HG03432 (cell line): ENCODE measurements at regions not wholly inside any gene's neighbourhood (a gene's known extent, or its start where the extent isn't known, plus 50 kb on each side); places are given as distances from the start of the nearest gene placed in this dataset.
"Not testable (repeated sequence)": the region's sequence is repeated elsewhere in the genome, so short reads cannot be mapped to it uniquely, and the experiment has no call there.

ENCODE experiments used
- ATAC-seq: cut with Tn5 transposase; IDR thresholded peaks from one replicate; pipeline ENCODE4 v1.9.1; 2021; ENCODE audit warnings: mild to moderate bottlenecking, moderate library complexity; ENCODE audit not compliant: unreplicated experiment

DNA sequence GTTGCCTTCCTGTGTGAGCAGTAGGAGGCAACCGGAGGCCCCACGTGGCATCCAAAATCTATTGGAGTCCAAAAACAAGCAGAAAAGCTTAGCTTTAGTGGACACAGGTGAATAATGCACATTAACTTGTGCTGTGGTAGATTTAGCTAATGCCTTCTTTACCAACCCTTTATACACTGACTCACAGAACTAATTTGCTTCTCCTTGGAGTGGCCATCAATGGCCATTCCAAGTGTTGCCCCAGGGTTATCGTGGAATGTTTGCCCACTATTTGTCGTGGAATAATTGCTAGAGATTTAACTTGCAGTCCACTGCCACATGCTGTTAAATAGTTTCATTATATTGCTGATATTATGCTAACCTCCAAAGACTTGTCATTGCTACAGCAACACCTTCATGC lies 729.1 kb downstream of the STPG2 start:
- ATAC-seq = no peak

DNA sequence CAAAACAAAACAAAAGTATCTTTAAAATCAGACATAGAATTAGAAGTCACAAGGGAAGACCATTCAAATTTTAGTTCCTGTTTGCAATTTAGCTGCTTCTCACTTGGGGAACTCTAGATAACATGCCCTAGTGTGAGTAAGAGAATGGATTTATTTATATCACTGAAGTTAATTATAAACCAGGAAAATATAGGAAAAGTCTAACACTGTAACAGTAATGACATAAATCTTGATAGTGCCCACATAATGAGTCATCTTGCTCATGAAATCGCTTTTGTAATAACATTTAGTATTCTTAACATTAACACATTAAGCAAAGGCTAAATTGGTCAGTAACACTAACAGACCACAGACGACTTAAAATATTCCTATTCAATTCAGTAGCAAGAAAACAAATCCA lies 710.7 kb downstream of the STPG2 start:
- ATAC-seq = no peak

DNA sequence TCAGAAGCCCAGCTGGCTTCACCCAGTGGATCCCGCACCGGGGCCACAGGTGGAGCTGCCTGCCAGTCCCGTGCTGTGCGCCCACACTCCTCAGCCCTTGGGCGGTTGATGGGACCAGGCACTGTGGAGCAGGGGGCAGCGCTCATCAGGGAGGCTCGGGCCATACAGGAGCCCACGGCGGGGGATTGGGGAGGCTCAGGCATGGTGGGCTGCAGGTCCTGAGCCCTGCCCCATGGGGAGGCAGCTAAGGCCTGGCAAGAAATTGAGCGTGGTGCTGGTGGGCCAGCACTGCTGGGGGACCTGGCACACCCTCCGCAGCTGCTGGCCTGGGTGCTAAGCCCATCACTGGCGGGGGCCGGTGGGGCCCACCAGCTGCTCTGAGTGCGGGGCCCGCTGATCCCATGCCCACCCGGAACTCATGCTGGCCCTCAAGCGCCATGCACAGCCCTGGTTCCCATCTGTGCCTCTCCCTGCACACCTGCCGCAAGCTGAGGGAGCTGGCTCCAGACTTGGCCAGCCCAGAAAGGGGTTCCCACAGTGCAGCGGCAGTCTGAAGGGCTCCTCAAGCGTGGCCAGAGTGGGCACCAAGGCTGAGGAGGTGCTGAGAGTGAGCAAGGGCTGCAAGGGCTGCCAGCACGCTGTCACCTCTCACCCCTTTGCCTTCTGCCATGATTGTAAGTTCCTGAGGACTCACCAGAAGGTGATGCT lies 705.1 kb downstream of the STPG2 start:
- not testable (repeated sequence) for ATAC-seq

DNA sequence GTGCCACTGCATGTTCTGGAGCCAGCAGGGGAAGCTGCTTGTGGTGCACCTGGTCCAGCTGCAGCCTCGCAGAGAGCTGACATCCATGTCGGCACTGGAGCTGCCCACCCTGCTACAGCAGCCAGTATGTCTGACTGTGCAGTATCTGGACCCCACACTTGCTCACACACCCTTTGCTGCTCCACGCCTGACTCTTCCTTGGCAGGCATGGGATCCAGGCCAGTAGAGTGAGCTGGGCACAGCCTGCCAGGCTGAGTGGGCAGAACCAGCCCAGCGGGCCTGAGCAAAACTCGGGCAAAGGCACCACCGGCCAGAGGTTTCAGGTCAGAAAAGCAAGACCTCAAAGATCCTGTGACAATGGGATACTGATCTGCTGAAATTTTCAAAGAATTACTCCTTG lies 690.1 kb downstream of the STPG2 start:
- no peak for ATAC-seq

DNA sequence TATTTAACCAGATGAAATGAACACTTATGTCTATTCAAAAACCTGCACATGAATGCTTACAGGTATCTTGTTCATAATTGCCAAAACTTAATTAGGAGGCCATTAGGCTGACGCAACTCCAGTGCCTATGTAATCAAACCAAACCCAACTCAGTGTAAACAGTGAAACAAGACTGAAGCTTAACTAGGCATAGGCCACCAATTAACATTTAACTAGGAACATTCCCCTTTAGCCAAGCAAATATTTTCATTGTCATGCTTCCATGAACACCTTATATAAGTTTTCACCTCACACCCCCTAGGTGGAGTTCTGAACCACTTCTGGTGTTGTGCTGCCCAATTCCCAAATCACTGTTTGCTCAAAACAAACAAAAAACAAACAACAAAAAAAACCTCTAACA lies 686.0 kb downstream of the STPG2 start:
- no peak for ATAC-seq

DNA sequence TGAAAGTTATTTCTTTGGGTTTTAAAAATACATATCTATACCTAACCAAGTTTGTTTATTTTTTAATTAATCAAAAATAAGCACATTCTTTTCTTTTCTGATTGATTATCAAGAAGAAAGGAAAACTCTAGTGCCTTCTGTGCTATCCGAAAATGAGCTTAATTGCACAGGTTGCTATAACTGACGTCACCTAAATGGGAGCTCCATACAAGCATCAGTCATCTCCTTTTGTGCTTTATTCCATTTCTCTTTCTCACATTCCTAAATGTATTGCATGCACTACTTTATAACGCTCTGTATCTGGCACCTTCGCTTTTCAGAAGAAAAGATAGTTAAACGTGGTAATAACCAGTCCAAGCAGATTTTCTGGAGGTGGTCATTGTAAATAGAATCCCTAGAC lies 675.0 kb downstream of the STPG2 start:
- ATAC-seq = no peak

DNA sequence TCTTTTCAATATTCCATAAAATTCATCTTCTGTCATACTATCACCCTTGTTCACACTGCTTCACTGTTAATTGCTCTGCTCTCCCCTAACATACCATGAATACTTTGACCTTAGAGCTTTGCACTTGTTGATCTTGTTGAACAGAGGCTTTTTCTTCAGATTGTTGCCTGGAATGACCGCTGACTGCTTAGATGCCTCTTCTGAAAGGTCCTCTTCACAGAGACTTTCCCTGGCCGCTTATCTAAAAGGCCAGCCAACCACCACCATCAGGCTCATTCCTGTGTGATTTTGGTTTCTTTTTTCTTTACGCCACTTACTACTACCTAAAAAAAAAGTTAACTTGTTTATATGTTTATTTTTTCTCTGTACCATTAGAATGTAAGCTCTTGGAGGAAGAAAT lies 667.7 kb downstream of the STPG2 start:
- no peak for ATAC-seq

DNA sequence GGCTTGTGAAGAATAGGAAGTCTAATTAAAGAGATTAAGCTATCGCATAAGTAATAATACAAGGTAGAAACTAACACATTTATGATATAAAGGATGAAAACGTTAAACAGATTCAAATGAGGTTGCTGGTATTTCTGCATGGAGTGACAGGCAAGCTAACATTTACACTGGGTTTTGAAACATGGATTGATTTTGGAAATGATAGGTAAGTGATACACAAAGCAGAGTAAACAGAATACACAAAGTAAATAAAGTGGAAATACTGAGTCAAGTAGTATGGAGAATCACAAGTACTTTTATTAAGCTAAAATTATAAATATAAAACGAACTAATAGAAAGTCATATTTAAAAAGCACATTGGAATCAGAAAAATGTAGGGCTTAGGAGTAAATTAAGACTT lies 665.3 kb downstream of the STPG2 start:
- ATAC-seq = no peak

DNA sequence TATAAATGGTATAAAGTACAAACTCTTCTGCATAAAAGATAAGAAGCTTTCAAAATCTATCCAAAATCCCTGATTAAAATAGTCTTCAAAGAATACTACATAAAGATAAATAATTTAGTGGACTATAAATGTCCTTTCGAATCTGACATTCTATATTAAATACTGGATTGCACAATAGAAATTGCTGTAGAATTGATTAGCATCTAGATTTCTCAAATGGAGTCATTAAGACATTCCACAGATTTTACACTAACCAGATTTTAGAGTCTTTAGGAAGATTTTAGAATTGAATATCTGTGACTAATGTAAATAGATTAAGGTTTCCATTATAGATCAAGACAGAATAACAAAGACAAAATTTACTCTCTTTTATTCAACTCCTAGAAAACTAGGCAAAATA lies 663.9 kb downstream of the STPG2 start:
- ATAC-seq = no peak

DNA sequence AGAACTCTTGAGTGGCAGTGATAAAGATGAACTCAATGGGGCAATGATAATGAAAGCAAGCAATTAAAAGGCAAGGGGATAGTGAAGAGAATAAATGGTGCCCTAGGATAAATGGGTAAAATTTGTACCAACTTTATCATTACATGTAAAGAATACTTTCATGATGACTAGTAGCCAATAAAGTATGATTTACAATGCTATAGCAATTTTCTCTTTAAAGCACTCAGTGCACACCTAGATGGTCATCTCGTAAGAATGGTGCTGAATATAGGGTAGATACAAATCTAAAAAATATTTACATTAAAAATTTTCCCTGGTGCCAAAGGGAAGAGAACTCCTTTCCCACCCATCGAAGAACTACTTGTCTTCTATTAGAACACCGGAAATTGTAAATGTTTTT lies 651.4 kb downstream of the STPG2 start:
- ATAC-seq = no peak

DNA sequence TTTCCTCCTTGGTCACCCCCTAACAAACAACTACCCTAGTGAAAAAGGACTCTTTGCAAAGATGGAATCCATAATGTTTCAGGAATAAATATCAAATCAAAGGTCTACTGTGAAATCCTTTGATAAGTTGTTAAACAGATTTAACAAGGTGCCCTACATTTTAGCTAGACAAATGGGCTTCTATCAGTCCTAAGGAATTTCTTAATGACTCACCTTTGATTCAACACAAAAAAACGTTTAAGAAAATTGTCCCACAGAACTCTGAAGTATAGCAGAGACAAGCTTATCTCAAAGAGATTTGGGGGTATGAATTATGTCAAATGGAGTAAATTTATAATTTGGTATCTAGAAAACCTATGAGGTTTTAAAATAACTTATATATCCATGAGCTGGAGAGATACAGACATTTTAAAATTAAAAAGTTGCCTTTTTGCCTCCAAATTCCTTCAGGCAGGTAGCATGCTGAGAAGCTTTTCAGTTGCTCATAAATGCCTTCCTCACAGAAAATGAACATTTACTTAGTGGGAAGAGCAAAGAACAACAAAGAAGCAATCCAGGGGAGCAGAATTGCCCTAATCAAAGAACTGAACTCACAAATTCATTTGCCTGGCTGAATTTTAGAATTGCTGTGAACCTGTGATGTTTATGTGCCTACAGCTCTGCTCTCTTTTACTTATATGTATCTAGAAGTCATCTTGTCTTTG lies 649.3 kb downstream of the STPG2 start:
- ATAC-seq = no peak

DNA sequence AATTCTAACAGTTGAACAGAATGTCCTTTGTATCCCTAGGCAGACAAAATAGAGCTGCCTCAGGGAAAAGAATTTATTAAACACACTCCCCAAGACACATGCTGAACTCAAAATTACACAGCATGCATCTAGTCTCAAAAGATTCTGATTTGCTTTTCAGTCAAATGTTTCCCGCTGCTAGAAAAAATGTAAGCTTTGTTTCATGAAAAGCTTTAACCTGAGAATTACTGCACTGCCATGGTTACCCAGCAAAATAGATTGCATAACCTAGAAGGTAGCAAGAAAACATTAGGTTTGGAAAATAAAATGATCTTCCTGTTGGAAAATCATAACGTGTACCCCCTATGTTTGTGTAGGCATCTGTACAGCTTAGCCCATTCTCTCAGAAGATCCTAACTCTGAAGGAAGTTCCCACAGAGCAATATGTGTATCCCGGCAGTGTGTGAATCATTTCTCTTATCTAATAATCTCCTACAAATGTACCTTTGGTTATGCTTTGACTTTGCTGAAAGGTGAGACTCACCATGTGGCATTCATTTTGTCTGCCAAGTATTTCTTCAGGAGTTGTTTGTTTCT lies 646.9 kb downstream of the STPG2 start:
- no peak for ATAC-seq

DNA sequence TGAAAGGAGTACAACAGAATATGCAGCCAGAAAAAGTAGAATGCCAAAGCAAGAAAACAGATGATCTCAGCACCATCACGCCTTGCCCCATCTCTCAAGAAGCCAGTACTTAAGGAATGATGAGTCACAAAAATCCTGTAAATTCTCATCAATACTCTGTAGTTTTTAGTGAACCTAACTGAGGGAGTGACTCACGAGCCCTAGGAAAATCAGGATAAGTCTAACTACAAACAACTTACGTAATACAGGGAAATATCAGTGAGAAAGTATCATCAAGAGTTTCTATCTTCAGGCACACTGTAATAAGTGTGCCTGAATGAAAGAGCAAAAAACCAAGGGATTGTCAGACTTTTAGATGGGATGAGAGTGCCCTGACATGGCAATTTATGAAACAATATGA lies 644.4 kb downstream of the STPG2 start:
- ATAC-seq = no peak

DNA sequence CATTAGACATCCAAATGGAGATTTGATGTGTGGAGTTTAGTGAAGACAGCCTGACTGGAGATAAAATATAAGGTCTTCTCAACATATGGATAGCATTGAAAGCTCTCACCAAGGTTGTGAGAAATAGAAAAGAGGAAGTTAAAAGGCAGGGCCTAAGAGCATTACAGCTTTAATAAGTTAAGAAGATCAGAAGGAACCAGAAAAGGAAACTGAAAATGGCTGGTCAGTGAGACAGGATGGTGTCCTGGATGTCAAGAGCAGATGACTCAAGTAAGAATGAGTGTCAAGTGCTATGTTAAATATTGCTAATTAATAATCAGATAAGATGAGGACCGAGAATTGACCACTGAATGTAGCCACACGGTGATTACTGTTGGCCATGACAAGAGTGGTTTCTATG lies 642.9 kb downstream of the STPG2 start:
- peak; percentile 100 for ATAC-seq

DNA sequence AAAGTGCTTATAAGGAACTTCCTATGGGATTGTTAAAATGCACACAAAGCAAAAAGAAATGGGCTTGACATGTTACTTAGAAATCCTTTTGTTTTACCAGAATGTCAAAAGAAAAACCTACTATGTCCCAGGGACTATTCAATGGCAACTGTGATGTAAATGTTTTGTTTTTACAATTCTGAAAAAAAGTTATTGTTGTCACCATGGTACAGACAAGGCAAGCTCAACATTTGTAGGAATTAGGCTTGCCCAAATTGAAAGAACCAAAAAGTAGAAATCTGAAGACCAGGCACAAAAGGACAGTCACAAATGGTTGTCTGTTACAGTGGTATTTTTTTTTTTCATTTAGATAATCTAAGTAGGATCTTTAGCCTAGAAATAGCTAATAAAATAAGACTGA lies 638.6 kb downstream of the STPG2 start:
- no peak for ATAC-seq

DNA sequence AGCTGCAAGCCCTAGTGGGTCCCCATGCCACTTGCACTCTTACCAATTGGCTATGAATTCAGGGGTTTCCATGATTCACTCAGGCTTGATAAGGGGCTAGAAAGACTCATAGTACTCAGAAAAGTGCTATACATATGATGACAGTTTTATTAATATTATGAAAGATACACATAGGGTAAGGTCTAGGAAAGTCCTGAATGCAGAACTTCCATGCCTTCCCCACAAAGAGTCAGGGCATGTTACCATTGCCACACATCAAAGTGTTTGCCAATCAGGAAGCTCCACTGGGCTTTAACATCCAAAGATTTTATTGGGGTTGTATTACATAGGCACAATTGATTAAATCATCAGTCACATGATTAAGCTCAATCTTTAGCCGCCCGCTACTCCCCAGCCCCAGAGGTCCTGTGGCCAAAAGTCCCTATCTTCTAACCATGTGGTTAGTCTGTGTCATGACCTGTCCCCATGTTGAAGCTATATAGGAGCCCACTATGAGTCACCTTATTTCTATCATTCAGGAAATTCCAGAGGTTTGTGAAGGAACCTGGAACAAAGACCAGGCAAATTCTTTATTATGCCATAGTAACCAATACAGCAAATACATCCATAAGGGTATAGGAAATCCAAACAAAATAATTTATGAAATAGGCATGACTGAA lies 635.6 kb downstream of the STPG2 start:
- ATAC-seq = no peak
